K562 (cell line): ENCODE measurements at regions not wholly inside any gene's neighbourhood (a gene's known extent, or its start where the extent isn't known, plus 50 kb on each side); places are given as distances from the start of the nearest gene placed in this dataset.

Source experiments
- ATAC-seq: fragments of 200-7000 bp; cut with Tn5 transposase; 3 replicates; pipeline ENCODE4 v1.9.1; 2020; ENCODE audit warnings: moderate library complexity
- BruUV-seq: library from RNA; stranded (reverse); fragments of 400-500 nt; replicated peaks from 2 replicates; lab custom pipeline; 2021; lab: Mats Ljungman, UMichigan
- CTCF ChIA-PET: fragments of 300-600 bp; formaldehyde crosslinking; extraction: SDS; loops from one replicate; lab custom pipeline; 2021; ENCODE audit warnings: low intra/inter-chr PET ratio; lab: Yijun Ruan, JAX
- POLR2A ChIA-PET: fragments of 300-600, 350-650 bp; sonication (Branson Sonifier 250); formaldehyde crosslinking; extraction: SDS; loops from one replicate; lab custom pipeline; 2021; ENCODE audit warnings: antibody characterized with exemption, inconsistent platforms; lab: Yijun Ruan, JAX
- DNase-seq, 4 experiments: peaks; one replicate each; pipeline versions ENCODE4 v3.0.0 to v3.0.0-alpha.2; 2011 to 2018; ENCODE audit warnings: low spot score in 3 of 4, mixed read lengths in 3 of 4; ENCODE audit errors: extremely low read depth in 1 of 4
- FAIRE-seq: peaks from 2 replicates; lab custom pipeline; 2011; peaks lifted over from hg19 to GRCh38; lab: Jason Lieb, UNC
- H2AFZ ChIP-seq: 2 replicates; pipeline ENCODE4 v1.6.0; 2011; ENCODE audit warnings: low read depth, low read length, control low read depth, inconsistent platforms
- H3K27ac ChIP-seq: fragments of 200-600 bp; 3 replicates; pipeline ENCODE4 v1.8.0; 2011; ENCODE audit warnings: low read depth, mild to moderate bottlenecking, control low read depth, inconsistent platforms, low read length, moderate library complexity, mixed read lengths; ENCODE audit errors: extremely low read depth
- H3K27me3 ChIP-seq, 2 experiments: fragments of 300-600 bp in 1 of 2; 2 replicates in 1 of 2; 3 replicates in 1 of 2; pipeline versions ENCODE4 v1.6.0 to v1.8.0; 2011; ENCODE audit warnings: inconsistent platforms in 2 of 2, low read length in 2 of 2, mild to moderate bottlenecking in 1 of 2, mixed read lengths in 1 of 2, moderate library complexity in 1 of 2; ENCODE audit not compliant: control insufficient read depth in 2 of 2, insufficient read depth in 2 of 2
- H3K36me3 ChIP-seq: fragments of 300-600 bp; 3 replicates; pipeline ENCODE4 v1.8.0; 2011; ENCODE audit warnings: mild to moderate bottlenecking, low read length, inconsistent platforms; ENCODE audit not compliant: control insufficient read depth, insufficient read depth
- H3K4me1 ChIP-seq, 2 experiments: fragments of 200-600 bp in 1 of 2; replicated peaks in 1 of 2; 2 replicates in 1 of 2; 3 replicates in 1 of 2; pipeline versions ENCODE4 v1.5.1 to v1.8.0; 2011; ENCODE audit warnings: inconsistent platforms in 2 of 2, low read length in 2 of 2, mild to moderate bottlenecking in 1 of 2, mixed read lengths in 1 of 2, moderate library complexity in 1 of 2; ENCODE audit not compliant: control insufficient read depth in 2 of 2, insufficient read depth in 2 of 2
- H3K4me2 ChIP-seq: 2 replicates; pipeline ENCODE4 v1.6.1; 2011; ENCODE audit warnings: low read length, control low read depth, inconsistent platforms, mixed read lengths; ENCODE audit not compliant: insufficient read depth
- H3K4me3 ChIP-seq: fragments of 200-600 bp; sonication (generic), shearing (Covaris generic); 2 replicates; pipeline ENCODE4 v1.5.1; 2016; ENCODE audit warnings: control low read depth, inconsistent platforms
- H3K79me2 ChIP-seq: fragments of 200-600 bp; 3 replicates; pipeline ENCODE4 v1.8.0; 2011; ENCODE audit warnings: low read length, inconsistent platforms; ENCODE audit not compliant: control insufficient read depth, insufficient read depth
- H3K9ac ChIP-seq, 2 experiments: 2 replicates each; pipeline versions ENCODE4 v1.6.0 to v1.6.1; 2011; ENCODE audit warnings: low read depth in 2 of 2, low read length in 2 of 2, control low read depth in 1 of 2, inconsistent platforms in 1 of 2, mild to moderate bottlenecking in 1 of 2, mixed read lengths in 1 of 2; ENCODE audit not compliant: insufficient read depth in 1 of 2
- H3K9me1 ChIP-seq: one replicate; pipeline ENCODE4 v1.6.0; 2011; ENCODE audit warnings: inconsistent platforms, mild to moderate bottlenecking, low read length, moderate library complexity; ENCODE audit not compliant: control insufficient read depth, insufficient read depth
- H3K9me3 ChIP-seq: replicated peaks from 2 replicates; pipeline ENCODE4 v1.5.1; 2011; ENCODE audit warnings: low read depth, low read length, inconsistent platforms; ENCODE audit not compliant: control insufficient read depth, insufficient read depth
- H4K20me1 ChIP-seq: replicated peaks from 2 replicates; pipeline ENCODE4 v1.6.1; 2011; ENCODE audit warnings: low read length, inconsistent platforms, mixed read lengths; ENCODE audit not compliant: control insufficient read depth, insufficient read depth
- ETS2 ChIP-seq: IDR thresholded peaks from 2 replicates; pipeline ENCODE4 v1.6.1; 2016; ENCODE audit warnings: borderline replicate concordance, missing genetic modification characterization, mild to moderate bottlenecking, moderate library complexity, missing compliant biosample characterization; ENCODE audit not compliant: poor library complexity, severe bottlenecking
- ZNF280B ChIP-seq: fragments of 250-450 bp; sonication (Bioruptor Pico); IDR thresholded peaks from 2 replicates; pipeline ENCODE4 v1.5.1; 2021; ENCODE audit warnings: mild to moderate bottlenecking
- WGBS: fragments of 100-300 bp; shearing (Covaris generic); methylation state at CpG from one replicate; pipeline ENCODE4 v1.1.6; 2016; ENCODE audit warnings: low coverage, mixed read lengths; ENCODE audit not compliant: insufficient coverage; ENCODE audit errors: missing lambda C conversion rate; 5-methylcytosine and 5-hydroxymethylcytosine counted together
- in situ Hi-C: fragments of 300-500 bp; cut with MboI; formaldehyde crosslinking; loops from 4 replicates; pipeline ENCODE4 v1.15.0; 2018; ENCODE audit warnings: inconsistent platforms, mixed read lengths
- intact Hi-C: fragments of 100-400 bp; cut with micrococcal nuclease; formaldehyde crosslinking; loops from 2 replicates; pipeline ENCODE4 v1.14.2; 2022
- TF ChIP-seq, protein P1 (sequence below): sonication (generic); formaldehyde crosslinking; IDR thresholded peaks from 2 replicates; pipeline ENCODE4 v1.8.1; 2023; ENCODE audit warnings: mild to moderate bottlenecking, missing genetic modification reagents
- TF ChIP-seq, protein P2 (sequence below): fragments of 250-450 bp; sonication (Bioruptor Pico); IDR thresholded peaks from 2 replicates; pipeline ENCODE4 v1.4.0; 2020

DNA sequence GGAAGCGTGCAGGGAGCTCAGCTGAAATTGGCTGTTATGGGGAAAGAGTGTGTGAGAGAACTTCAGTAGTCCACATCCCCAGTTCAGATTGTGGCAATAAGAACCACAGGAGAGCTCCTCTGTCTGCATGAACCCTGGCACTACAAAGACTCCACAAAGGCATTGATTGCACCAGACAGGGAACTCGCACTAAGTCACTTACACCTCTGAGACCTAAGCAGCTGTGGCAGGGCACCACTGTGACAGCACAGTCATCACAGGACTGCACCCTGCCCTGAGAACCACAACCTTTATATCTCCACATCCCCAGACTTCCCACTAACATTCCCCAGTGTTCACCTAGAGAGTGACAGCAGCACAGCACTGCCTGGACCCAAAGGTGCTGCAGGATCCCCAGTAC, 226.8 kb downstream of the XPNPEP1 start:
- DNase-seq (no peak), FAIRE-seq (no peak), ATAC-seq (no peak)
- Histone ChIP-seq H3K27me3 (no peaks in the 10 kb centered on the region), H3K27ac (no peak overlapping the region), H3K9ac (no peak overlapping the region), H3K36me3 (no peaks in the 10 kb centered on the region), H3K4me3 (no peak overlapping the region), H3K4me1 (no peaks in the 10 kb centered on the region), H3K4me2 (no peak overlapping the region), H3K9me3 (no peaks in the 10 kb centered on the region), H3K9me1 (no peaks in the 10 kb centered on the region), H3K79me2 (no peaks in the 10 kb centered on the region), H4K20me1 (no peaks in the 10 kb centered on the region), H2AFZ (no peak overlapping the region)
- intact Hi-C loops (no loop called here), in situ Hi-C loops (no loop called here)
- WGBS = 0% methylated on average over 2 of the region's 2 CpGs
- ChIA-PET CTCF (no interaction called here), POLR2A (interaction anchor here (0.6 kb wide), 1 partner anchor 9 kb away, joined by 5 read pairs; no protein-coding TSS in a partner anchor)
- BruUV-seq = no TSS peak
- TF ChIP-seq, protein P1, sequence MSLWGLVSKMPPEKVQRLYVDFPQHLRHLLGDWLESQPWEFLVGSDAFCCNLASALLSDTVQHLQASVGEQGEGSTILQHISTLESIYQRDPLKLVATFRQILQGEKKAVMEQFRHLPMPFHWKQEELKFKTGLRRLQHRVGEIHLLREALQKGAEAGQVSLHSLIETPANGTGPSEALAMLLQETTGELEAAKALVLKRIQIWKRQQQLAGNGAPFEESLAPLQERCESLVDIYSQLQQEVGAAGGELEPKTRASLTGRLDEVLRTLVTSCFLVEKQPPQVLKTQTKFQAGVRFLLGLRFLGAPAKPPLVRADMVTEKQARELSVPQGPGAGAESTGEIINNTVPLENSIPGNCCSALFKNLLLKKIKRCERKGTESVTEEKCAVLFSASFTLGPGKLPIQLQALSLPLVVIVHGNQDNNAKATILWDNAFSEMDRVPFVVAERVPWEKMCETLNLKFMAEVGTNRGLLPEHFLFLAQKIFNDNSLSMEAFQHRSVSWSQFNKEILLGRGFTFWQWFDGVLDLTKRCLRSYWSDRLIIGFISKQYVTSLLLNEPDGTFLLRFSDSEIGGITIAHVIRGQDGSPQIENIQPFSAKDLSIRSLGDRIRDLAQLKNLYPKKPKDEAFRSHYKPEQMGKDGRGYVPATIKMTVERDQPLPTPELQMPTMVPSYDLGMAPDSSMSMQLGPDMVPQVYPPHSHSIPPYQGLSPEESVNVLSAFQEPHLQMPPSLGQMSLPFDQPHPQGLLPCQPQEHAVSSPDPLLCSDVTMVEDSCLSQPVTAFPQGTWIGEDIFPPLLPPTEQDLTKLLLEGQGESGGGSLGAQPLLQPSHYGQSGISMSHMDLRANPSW (CRISPR knock-in tag) = no peak
- TF ChIP-seq ZNF280B (CRISPR knock-in tag) (no peak), ETS2 (tag) (no peak)
- TF ChIP-seq, protein P2, sequence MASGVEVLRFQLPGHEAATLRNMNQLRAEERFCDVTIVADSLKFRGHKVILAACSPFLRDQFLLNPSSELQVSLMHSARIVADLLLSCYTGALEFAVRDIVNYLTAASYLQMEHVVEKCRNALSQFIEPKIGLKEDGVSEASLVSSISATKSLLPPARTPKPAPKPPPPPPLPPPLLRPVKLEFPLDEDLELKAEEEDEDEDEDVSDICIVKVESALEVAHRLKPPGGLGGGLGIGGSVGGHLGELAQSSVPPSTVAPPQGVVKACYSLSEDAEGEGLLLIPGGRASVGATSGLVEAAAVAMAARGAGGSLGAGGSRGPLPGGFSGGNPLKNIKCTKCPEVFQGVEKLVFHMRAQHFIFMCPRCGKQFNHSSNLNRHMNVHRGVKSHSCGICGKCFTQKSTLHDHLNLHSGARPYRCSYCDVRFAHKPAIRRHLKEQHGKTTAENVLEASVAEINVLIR = no peak
